GM18858 (cell line): ENCODE measurements at regions not wholly inside any gene's neighbourhood (a gene's known extent, or its start where the extent isn't known, plus 50 kb on each side); places are given as distances from the start of the nearest gene placed in this dataset.

ENCODE experiments used
- ATAC-seq: cut with Tn5 transposase; IDR thresholded peaks from one replicate; pipeline ENCODE4 v1.9.1; 2021; ENCODE audit not compliant: unreplicated experiment

DNA sequence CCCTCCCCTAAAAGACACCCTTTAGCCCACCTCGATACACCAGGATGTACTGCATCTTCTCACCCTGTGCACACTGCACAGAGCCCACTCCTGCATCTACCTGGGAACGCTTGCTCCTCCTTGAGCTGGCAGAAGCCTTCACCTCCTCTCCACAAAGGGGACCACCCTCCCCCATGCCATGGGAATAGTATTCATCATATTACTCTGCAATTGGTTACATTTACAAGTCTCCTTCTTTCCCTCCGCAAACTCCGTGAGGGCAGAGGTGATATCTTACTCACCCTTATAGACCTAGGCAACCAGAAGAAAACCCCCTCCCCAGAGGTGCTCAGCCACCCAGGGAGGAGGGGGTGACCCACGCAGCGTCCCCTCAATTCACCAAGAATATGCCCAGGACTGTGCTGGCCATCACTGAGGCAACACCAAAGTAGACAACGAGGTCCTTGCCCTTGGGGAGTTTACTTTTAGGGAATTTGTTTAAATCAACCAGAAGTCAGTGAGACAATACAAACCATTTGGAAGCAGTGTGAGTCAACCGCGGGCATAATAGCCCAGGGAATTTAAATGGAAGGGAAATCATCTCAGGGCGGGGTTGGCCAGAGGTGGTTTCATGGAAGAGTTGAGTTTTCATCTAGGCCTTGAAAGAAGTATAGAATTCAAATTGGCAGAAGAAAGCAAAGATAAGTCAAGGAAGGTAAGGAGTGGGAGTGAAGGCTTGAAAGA lies 214.5 kb downstream of the BARX2 start:
- no peak for ATAC-seq

DNA sequence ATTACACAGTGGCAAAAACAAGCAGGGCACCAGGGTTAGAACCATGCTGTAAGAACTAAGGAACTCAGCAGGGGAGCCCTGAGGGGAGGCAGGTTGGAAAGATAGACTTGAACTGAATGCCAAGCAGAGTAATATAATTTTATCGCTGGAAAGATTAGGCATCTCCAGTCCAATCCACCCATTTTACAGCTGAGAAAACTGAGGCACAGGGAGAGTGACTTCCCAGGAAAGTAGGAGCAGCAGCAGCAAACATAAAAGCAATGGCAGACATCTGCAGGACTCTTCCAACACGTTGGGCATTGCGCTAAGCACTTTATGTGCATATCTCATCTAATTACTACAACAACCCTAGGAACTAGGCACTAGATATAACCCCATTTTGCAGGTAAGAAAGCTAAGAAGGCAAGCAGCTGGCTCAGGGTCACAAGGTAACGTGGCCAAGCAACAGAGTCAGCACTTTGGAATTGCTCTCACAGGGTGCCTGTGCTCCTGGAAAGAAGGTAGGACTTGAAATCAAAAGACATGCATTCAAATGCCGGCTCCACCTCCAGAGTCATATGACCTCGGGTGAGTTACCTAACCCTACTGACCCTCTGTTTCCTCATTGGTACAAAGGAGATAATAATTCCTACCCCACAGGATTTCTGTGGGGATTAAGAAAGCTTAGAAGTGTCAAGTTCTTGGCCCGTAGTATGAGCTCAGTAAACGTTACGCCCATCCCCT lies 215.3 kb downstream of the BARX2 start:
- no peak for ATAC-seq

DNA sequence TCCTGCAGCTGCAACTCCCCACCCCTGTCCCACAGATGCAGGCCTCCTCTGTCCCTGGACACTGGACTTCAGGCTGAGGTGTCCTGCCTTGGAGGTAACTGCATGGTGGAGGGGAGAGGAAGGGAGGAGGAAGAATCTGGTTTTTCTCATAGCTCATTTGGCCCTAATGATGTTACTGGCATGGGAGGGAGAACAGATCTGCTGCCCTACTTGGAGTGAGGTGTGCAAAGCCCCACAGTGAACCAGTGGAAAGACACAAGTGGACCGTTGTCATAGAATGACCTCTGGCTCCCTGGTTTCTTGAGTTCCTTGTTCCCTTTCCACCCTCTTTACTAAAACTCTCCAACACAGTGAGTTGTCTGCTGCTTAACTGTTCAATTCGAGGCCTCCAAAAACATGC lies 215.9 kb downstream of the BARX2 start:
- no peak for ATAC-seq

DNA sequence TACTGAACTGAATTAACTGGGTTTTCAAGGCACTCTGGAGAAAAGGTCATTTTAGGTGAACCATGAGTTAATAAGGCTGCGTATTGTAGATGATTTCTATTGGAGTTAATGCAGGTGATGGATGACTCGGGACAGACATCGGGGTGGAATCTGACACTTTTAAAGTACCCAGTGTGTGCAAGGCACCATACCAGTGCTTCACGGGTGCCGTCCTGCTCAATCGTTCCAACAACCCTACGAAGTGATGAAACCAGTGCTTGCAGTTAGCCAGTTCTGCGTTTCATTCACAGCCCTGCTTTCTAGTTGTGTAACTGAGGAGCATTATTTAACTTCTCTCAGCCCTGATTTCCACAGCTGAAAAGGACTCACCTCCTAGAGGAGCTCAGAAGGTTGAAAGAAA lies 216.5 kb downstream of the BARX2 start:
- ATAC-seq, result no peak

DNA sequence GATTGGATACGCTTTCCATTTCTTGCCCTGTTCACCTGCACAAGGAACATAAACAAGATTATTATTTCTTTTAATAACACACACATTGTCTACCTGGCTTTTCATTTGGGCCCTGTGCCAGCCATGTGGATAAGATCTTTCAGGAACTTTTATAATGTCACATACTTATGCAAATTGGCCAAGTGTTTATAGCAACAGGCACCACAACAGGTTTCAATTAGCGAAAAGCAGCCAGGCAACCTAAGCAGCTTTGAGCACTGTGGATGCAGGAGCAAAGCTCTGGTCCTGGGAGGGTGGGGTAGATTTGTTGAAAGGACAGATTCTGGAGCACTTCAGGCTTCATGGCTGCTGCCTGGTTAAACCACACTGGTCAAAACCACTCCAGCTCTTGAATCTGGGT lies 217.4 kb downstream of the BARX2 start:
- no peak for ATAC-seq

DNA sequence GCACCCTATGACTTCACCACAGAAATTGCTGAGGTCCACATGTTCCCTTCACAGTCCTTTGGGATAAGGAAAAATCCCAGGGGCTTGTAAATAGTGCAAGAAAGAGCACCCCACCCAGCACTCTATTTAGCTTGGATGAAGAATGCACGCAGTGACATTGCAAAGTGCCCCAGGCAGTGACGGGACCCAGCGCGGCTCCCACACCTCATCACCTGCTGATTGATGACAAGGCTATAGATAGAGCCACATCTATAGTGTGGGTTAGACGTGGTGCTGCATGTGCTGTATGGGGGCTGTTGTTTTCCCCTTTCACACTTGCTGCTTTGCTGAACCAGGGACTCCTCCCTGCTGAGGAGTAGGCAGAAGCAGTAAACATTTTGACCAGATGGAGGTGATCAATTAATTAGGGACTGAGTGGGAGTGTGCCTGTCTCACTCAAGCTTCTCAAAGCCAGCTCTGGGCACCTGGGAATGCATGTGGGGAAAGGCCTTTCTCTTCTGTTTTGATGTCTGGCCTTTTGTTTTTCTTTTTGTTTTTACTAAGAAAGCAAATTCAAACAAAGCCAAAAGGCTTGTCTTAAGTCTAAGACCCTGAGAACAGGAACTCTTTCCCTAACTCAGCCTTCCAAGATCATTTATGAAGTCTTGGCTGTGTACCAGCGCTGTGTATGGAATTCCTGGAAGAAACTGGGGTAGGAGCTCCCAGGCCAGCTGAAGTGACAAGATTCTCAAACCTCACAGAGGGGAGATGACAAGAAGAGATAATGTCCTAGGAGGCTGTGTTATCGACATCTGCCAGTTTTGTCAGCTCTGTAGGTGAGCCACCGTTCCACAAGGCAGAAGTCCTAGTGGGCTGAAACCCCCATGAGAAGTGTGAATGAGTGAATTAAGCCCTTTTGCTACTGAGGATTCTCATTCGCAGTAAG lies 219.7 kb downstream of the BARX2 start:
- no peak for ATAC-seq

DNA sequence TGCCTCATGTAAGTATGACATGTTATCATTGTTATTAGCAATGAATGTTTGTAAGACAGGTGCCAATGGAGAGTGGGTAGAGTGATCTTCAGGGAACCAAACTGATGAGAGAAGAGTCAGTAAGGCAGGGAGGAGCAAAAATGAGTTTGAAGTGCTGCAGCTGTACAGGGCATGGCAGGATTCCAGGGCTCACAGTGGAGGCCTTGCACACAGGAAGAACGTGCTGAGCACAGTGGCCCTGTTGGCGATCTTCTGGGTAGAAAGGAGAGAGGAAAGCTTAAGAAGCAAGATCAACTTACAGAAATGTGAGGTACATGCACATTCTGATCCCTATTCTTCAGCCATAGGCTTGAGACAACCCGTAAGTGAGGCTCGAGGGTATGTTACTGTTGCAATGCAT lies 219.3 kb upstream of the TMEM45B start:
- no peak for ATAC-seq

DNA sequence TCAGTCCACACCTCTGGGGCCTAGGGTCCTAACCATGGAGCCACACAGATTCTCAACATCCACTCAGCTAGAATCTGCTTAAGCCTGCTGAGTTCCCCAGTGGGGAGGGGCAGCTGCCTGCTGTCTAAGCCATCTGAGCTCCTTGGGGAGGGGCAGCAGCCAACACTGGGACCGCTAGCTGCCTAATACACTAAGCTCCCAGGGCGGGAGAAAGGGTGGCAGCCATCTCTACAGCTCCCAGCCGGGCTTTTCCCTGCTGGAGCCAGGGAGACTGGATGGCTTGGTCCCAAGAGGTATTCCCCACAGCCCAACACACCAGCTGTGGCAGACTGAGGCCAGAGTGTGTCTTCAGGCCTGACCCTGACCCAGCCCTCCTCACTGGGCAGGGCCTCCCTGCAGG lies 217.3 kb upstream of the TMEM45B start:
- no peak for ATAC-seq

DNA sequence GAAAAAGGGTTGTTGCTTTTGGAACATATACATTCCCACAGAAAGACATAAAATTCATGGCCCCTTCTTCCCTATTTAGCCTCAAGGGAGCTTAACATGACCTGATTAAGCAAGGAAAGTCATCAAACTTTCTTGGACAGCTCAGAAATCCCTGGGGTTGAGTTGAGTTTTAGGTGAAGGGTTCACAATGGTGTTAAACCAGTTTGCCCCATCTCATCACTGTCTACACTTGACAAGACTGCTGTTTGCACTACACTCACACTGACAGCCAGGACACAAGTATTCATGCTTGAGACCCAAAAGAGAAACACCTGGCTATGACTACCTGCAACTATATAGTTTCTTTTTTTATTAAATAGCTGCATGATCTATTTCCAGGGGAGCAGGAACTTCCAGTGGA lies 209.8 kb upstream of the TMEM45B start:
- ATAC-seq, result no peak

DNA sequence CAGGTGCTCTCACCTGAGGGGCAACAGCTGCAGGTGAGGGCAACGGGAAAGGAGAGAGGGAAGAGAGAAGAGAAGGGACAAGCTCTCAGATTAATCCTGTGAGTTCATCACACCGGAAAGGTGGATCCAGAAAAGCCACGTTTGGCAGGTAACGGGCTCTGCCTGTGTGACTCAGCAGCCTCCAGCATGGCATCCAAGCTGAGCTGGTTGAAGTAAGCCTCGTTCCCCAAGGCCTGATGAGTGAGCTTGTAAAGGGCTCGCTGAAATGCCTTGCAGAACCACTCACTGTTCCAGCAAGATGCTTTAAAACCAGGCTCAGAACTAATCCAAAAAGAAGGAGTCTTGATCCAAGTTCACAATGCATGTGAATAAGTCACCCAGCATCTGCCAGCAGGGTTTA lies 206.9 kb upstream of the TMEM45B start:
- no peak for ATAC-seq

DNA sequence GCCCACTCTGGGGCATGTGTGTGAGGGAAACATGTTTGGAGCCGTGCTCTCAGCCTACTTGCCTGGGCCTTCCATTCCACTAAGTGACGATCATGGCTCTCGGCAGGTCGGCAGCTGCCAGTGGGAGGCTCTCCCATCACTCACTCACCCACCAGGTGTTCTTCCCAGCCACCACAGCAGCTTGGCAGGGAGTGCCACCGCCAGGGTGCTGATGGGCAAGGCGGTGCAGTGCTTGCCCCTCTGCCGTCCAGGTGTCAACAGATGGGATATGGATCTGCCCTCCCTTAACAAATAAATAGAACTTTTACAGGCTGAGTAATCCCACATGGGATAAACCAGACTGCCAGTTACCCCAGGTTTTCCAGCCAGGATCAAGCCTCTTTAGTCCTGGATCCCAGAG lies 205.5 kb upstream of the TMEM45B start:
- ATAC-seq, result no peak

DNA sequence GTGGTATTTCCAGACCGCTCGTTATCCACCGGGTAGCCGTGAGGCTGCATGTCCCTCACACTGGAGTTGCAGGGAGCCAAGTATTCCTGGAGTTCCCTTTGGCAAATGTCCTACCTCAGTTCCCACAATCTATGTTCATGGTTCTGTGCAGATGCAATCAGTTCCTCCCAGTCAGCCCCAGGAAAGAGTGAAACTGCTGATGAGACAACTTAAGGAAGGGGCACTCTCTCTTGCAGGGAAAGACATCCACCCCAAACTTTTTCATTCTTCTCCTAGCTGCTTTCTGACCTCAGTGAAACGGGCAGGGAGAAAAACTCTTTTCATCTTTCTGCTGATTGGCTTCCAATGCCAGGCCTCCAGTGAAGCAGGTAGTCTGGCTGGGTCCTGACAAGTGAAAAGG lies 205.1 kb upstream of the TMEM45B start:
- ATAC-seq, result no peak

DNA sequence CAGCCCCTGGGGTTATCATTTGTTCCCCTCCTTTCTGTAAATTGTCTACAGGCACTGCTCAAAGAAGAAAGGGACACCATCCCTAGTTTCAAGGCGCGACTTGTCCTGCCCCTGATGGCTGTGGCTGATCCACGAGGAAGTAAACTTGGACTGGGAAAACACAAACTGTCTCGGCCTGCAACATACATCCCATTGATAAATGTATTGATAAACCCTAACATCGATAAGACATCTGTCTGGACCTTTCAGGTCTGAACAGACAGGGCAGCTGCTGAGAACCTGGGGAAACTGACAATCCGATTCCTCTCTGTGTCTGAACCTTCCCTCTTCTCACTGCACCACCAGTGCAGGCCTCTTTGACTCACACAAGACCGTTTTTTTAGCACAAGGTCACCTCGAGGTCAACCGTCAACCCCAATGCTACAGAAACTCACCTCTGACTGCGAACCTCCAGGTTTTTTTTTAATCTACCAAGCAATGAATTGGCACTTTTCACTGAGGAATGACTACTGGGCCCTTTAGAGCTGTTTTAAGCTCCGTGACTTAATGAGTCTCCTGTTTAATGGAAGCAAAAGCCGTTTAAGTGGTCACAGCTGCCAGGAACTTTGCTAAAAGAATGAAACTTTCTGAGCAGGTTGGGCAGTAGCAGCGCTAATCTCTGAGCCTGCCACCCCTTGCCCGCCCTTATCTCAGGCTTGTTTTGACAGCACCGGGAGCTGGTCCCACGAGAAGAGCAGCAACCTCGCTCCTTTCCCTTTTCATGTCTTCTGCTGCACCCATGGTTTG lies 203.8 kb upstream of the TMEM45B start:
- no peak for ATAC-seq

DNA sequence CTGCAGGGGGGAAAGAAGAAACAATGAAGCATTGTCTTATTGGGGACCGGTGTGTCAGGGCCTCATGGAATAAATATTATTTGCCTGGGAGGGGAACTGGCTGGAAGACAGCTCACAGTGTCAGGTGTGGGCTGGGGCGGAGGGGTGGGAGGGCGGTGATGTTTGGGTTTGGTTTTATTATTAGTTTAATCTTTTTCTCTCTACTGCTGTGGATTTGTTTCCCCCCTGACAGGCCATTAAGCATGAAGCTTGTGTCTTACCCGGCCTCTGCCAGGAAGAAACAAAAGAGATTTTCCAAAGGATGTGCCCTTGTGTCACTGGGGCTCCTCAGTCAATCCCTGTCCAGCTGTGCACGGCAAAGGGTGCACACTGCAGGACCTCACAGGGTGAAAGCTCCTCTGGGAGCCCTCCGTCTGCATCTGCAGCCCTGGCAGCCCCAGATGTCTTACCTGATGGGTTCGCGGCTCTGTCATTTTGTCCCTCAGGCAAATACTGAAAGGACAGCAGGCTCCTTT lies 203.1 kb upstream of the TMEM45B start:
- no peak for ATAC-seq

DNA sequence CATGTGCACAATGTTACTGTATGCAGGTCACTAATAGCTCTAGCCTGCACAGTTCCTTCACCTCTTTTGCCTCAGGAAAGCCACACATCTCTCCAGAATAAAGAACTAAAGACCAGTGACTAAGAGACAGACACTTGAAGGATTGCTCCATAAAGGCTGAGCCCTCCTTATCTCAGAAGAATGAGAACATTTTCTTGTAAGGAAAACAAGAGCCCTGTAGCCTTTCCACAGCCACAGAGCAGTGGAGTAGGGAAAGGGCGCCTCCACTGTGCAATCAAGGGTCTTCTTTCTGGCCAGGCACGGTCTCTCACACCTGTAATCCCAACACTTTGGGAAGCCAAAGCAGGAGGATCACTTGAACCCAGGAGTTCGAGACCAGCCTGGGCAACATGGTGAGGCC lies 202.6 kb upstream of the TMEM45B start:
- ATAC-seq, result no peak

DNA sequence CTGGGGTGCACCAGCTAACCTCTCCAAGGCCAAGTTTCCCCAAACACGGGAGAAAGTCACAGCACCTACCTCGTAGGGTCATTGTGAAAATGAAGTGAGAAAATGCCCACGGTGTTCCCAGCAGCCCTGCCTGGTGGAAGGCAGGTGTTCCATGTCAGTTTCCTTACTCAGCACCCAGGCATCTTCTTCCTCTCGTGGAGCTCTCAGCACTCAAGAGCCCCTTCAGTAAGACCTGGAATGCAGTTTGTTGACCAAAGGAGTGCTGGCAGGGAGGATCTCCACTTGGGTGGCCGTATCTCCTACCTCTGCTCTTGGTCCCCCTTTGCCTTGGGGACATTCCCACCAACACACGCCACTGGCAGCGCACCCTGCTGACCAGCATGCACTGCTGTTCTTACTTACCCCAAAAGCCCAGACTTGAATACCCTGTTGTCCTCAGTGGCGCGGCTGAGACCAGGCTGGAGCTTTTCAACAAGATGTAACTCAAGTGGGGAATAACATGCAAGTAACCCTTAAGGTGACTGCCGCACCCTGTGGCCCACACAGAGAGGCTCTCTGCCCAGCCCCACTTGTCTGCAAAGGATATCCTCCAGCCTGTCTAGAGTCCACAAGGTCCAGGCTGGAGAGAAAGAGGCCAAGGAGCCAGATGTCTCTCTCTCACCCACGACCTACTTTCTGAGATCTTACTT lies 201.2 kb upstream of the TMEM45B start:
- ATAC-seq, result no peak

DNA sequence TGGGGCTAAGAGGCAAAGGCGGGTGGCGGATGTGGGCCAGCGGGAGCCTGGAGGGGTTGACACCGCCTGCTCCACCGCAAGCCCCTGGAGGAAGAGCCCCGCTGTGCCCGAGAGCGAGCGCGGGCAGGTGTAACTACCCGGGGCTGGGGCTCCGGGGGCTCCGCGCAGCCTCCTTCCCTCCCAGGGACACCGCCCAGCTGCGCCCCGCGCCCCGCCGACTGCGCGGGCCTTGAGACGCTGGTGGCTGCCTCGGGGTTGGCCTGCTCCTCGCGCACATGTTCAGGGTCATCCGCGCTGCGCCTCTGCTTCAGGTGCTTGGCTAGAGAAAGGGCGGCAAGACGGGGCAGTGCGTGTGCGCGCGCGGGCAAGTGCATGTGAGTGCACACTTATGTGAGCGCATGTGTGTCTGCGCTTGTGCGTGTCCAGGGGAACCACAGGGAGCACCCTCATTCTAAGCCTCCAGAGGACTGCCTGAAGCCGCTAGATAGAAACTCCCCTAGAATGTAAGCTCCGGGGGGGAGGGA lies 197.5 kb upstream of the TMEM45B start:
- ATAC-seq, result no peak

DNA sequence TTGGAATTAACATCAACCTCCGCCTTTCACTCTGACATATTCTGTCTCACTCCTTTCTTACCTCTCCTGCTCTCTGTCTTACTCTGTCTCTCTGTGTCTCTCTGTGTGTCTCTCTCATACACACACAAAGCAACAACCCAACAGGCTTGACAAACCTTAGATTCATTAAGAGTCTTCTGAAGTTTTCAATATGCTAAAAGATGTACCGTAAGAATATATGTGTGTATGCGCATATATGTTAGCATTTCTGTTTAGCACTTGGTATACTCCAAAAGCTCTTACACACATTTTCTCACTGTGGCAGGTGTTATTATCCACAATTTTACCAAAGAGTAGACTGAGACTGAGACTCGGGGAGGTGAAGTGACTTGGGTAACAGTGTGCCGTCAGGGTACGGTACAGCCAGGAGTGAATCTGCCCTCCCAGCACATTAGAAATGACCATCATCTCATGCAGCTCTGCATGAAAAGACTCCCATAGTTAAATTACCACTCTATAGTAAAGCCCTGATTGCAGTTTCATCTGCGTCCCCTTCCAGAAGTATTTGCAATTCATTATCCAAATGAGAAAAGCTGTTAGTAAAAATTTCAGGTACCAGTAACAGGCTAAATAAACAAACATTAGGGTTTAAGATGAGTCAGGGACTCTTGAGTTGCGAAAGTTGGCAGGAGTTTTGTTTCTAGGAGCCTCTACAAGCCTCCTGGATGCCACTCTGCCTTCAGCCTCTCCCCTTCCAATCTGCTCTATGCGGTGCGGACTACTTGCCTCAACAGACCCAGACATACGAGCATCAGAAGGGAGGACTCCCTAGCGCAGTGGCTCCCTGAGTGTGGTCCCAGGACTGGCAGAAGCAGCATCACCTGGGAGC lies 195.2 kb upstream of the TMEM45B start:
- no peak for ATAC-seq

DNA sequence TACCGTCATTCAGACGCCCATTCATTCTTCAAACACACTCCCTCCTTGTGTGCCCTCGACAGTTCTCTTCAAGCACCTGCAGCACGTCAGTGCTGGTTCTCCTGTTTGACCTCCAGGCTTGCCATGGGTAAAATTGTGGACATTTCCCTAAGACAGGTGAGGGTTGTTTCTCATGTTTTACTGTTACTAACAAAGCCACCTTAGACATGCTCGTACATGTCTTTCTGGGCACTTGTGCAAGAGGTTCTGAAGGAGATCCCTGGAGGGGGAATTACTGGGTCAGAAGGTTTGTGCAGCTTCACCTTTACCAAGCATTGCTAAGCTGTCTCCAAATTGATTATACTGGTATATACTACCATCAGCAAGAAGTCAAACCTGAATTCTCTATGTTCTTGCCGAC lies 189.7 kb upstream of the TMEM45B start:
- ATAC-seq, result no peak
